Activated CD8-positive, alpha-beta memory T cell treated with anti-CD3 and anti-CD28 coated beads, Interleukin-2, amount 50 U/mL, for 4 hours (primary cell): ENCODE measurements at regions not wholly inside any gene's neighbourhood (a gene's known extent, or its start where the extent isn't known, plus 50 kb on each side); places are given as distances from the start of the nearest gene placed in this dataset.
"Not testable (repeated sequence)": the region's sequence is repeated elsewhere in the genome, so short reads cannot be mapped to it uniquely, and the experiment has no call there.

Experiments
- DNase-seq: peaks from one replicate; pipeline ENCODE4 v3.0.0-alpha.2; 2020

DNA sequence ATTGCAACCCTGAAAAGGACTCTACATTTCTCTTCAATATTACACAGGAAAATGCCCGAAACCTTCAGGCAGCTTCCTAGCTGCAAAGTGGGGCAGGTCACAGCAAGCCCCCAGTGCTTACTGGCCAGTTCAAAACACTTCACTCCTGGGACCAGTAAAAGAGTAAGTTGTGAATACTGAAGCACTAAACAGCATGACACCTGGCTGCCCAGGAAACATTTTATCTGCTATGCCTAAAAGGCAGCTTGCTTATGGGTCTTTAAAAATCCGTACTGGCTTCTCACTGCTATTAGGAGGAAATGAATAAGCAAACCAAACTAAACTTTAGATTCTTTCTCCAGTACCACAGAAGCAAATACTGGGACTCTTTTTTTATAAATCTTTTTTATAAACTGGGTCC lies 457.9 kb upstream of the ALCAM start:
- DNase-seq, result no peak

GRCh38 chr3:104909198-104909597 lies 457.5 kb upstream of the ALCAM start:
- no peak for DNase-seq

- DNase-seq, result no peak
Measured at GRCh38 chr3:104909721-104910120, 457.0 kb upstream of the ALCAM start.

GRCh38 chr3:104911376-104911775 lies 455.3 kb upstream of the ALCAM start:
- DNase-seq, result no peak

DNA sequence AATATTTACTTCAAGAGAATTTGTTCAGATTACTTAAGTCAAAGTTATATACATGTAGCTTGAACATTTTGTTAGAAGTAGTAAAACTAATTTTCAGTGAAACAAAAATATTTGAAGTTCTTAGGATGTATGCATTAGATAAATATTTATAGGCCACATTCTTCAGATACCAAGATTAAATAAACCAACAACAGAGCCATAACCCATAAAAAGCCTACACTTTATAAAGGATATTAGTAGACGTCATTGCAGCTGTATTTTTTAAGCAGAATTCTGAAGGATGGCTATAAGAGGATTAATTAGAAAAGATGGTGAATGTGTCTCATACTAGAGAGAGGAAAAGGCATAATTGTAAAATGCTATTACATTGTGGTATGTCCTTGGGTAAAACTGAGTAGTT lies 449.7 kb upstream of the ALCAM start:
- no peak for DNase-seq

- no peak for DNase-seq
Measured at GRCh38 chr3:104920512-104920911, 446.2 kb upstream of the ALCAM start.

- DNase-seq, result no peak
Measured at GRCh38 chr3:104933972-104934371, 432.7 kb upstream of the ALCAM start.

DNA sequence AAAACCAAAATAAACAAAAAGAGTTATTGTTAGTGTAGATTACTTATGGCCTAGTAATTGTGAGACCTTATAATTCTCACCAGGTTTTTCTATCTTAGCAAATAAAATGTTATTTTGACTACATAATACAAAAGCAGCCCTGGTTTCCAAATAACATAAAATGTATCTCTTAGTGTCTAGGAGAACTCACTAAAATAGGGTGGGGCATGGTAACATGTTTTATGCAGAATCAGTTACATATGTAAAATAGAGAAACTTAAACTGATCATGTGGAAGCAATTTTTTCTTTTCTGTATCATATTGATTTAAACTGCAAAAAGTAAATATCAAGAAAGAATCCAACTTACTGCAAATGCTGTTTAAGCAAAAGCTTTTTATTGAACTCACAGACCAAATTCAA lies 431.1 kb upstream of the ALCAM start:
- no peak for DNase-seq

DNA sequence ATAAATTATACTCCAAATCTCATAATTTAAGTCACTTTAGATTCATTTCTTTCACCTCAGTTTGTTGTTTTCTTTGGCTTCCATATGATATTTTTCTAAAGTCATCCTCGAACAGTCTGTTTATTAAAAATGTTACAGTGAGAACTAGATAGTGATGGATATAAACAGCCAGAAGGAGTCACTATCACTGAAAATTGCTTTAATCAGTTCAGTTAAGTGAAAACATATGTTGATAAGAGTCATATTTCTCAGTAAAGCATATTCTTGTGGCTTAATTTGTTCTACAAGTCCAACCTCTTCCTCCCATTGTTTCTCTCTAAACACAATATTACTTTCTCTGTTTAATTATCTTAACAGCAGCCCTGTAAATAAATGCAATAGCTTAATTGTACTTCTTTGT lies 427.5 kb upstream of the ALCAM start:
- no peak for DNase-seq

GRCh38 chr3:104941785-104942184 lies 424.9 kb upstream of the ALCAM start:
- DNase-seq, result no peak

GRCh38 chr3:104943974-104944373 lies 422.7 kb upstream of the ALCAM start:
- no peak for DNase-seq

DNA sequence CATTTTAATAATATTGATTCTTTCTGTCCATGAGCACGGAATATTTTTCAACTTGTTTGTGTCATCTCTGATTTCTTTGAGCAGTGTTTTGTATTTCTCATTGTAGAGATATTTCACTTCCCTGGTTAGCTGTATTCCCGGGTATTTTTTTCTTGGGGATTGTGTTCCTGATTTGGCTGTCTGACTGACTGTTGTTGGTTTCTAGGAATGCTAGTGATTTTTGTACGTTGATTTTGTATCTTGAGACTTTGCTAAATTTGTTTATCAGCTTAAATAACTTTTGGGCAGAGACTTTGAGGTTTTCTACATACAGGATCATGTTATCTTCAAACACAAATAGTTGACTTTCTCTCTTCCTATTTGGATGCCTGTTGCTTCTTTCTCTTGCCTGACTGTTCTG lies 418.8 kb upstream of the ALCAM start:
- DNase-seq, result no peak

DNA sequence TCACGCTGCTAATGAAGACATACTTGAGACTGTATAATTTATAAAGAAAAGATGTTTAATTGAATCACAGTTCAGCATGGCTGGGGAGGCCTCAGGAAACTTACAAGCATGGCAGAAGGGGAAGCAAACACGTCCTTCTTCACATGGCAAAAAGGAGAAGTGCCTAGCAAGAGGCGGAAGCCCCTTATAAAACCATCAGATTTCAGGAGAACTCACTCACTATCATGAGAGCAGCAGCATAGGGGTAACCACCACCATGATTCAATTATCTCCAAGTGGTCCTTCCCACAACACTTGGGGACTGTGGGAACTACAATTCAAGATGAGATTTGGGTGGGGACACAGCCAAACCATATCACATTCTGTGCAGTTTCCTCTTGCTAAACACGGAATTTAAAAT lies 416.9 kb upstream of the ALCAM start:
- not testable (repeated sequence) for DNase-seq

- no peak for DNase-seq
Measured at GRCh38 chr3:104951426-104951825, 415.3 kb upstream of the ALCAM start.

DNA sequence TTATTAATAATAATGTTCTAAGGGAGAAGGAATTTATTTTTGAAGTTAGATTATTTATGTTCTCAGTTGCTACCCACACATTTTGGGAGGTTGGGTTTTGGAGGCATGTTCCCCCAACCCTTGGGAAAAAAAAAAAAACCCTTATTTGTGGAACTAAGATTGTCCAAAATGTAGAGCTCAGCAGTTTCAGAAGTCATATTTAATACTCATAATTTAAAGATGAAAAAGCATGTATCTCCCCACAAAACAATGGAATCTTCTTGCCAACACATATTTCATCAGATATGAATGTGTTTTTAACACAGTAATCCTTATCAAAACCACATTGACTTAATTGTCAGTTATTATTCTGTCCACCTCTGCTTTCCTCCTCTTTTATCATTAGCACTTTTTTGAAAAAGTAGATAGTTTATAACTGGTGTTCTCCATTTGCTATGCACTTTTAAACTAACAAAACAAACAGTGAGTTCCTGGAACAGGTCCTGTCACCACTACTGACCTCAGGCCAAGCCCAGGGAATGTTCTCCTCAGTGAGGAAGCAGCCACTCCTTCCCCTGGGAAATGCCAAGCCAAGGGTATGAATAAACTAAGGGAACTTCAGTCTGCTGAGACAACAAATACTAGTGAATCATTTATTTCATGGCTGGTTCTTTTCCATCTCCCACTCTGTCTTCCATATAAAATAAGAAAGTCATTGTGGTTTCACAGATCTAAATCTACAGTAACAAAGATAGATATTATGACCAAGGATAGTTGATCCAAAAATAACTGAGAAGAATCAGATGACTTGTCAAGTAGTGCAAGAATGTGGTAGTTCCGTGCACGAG lies 414.4 kb upstream of the ALCAM start:
- no peak for DNase-seq

DNA sequence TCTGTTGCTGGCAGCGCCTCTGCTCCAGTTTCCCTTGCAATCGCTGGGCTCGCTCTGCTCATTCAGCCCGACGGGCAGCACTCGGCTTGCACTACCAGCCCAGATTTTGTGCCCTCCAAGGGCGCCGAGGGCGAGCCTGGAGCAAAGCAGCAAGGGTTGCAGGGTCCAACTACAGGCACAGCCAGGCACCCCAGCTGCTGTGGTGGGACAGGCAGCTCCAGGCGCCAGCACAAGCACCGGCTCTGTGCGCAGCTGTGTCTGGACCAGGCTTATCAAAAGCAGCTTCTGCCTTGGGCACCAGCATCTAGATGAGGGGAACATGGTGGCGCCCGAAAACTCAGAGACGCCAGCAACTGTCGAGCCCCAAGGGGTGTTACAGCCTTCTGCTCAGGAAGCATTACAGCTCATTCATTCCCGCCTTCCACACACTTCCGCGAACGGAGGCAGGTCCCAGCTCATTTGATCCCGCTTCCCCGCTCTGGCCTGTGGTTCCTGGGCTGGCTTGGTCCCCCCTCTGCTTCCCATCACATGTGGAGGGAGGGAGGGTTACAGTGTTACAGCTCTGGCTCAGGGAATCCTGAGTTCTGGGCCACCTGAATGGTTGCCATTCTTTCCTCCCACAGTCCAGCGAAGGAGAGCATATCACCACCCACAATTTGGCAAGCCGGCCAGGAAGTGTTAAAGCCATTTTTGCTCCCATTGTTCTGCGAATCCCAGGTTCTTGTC lies 409.9 kb upstream of the ALCAM start:
- peak; percentile 11 for DNase-seq

DNA sequence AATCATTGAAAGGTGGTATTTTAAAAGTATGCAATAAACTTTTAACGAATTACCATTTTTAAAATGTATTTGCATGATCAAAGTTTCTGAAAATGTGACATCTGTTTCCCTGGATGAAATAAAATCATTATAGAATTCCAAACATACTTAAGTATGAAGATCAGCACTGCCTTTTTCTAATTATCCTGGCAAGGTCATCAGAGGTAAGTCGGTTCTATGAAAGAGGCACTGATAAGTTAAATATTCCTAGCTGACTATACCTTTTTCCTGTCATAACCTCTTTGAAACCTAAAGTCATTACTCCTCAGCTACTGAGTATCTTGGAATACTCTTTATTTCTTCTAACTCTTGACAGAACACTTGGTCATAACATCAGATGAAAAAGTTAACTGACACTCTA lies 406.1 kb upstream of the ALCAM start:
- DNase-seq, result no peak

DNA sequence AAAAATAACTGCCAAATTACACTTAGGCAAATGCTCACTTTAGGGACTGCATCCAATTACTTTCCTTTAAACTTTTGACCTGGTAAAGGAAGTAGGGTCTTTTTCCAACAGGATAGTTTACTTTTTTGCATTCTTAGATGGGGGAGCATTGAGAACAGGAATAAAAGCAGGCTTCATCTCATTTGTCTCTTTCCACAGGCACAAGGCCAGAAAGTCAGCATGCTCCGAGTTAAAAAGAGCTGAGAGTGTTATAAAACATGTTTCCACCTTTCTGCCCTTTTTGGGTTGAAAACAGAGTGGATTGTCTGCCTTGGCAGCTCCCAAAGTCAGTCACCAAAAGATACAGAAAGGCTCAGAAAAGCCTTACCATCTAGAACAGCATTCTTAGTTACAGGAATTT lies 404.9 kb upstream of the ALCAM start:
- no peak for DNase-seq

- DNase-seq, result no peak
Measured at GRCh38 chr3:104974316-104974715, 392.4 kb upstream of the ALCAM start.

- no peak for DNase-seq
Measured at GRCh38 chr3:104977719-104978118, 389.0 kb upstream of the ALCAM start.

GRCh38 chr3:104982130-104982529 lies 384.6 kb upstream of the ALCAM start:
- DNase-seq, result no peak

DNA sequence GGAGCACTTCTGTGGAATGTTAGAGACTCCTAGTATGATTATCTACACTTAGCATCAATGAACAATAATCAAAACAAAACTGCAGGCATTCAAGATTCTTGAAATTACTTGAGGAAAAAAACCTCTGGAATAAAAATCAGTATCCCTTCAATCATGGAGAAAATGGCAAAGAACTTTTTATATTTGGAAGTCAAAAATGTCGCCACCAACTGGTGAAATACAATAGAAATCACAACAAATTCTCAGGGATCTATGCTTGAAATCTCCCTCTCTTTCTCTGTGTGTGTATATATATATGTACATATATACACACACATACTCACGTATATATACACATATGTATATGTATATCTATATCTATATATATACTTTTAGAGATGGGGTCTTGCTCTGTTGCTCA lies 378.9 kb upstream of the ALCAM start:
- DNase-seq, result no peak

DNA sequence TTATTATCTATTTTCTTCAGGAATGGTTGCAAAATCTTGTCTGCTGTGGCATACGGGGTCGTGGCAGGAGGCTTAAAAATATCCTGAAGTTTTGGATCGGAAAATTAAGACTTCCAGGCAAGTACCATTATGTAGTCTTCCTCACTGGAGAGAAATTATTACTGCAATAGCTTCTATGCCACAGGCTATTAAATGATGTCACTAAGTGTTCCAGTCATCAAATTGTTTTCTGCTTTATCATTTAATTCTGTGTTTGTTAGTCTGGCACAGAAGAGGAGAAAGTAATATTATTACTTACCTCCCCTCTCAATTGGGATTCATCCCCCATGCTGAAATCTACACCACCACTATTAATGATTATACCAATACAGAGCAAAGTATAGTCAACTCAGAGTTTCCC lies 378.2 kb upstream of the ALCAM start:
- no peak for DNase-seq

GRCh38 chr3:104989878-104990277 lies 376.8 kb upstream of the ALCAM start:
- DNase-seq, result no peak

GRCh38 chr3:104990758-104991157 lies 376.0 kb upstream of the ALCAM start:
- DNase-seq, result no peak
